K562 (cell line): ENCODE measurements at regions not wholly inside any gene's neighbourhood (a gene's known extent, or its start where the extent isn't known, plus 50 kb on each side); places are given as distances from the start of the nearest gene placed in this dataset.

Experiments used
- ATAC-seq: fragments of 200-7000 bp; cut with Tn5 transposase; 3 replicates; pipeline ENCODE4 v1.9.1; 2020; ENCODE audit warnings: moderate library complexity
- BruUV-seq: library from RNA; stranded (reverse); fragments of 400-500 nt; replicated peaks from 2 replicates; lab custom pipeline; 2021; lab: Mats Ljungman, UMichigan
- CTCF ChIA-PET: fragments of 300-600 bp; formaldehyde crosslinking; extraction: SDS; loops from one replicate; lab custom pipeline; 2021; ENCODE audit warnings: low intra/inter-chr PET ratio; lab: Yijun Ruan, JAX
- POLR2A ChIA-PET: fragments of 300-600, 350-650 bp; sonication (Branson Sonifier 250); formaldehyde crosslinking; extraction: SDS; loops from one replicate; lab custom pipeline; 2021; ENCODE audit warnings: antibody characterized with exemption, inconsistent platforms; lab: Yijun Ruan, JAX
- DNase-seq, 4 experiments: peaks; one replicate each; pipeline versions ENCODE4 v3.0.0 to v3.0.0-alpha.2; 2011 to 2018; ENCODE audit warnings: low spot score in 3 of 4, mixed read lengths in 3 of 4; ENCODE audit errors: extremely low read depth in 1 of 4
- FAIRE-seq: peaks from 2 replicates; lab custom pipeline; 2011; peaks lifted over from hg19 to GRCh38; lab: Jason Lieb, UNC
- H2AFZ ChIP-seq: 2 replicates; pipeline ENCODE4 v1.6.0; 2011; ENCODE audit warnings: low read depth, low read length, control low read depth, inconsistent platforms
- H3K27ac ChIP-seq: fragments of 200-600 bp; 3 replicates; pipeline ENCODE4 v1.8.0; 2011; ENCODE audit warnings: low read depth, mild to moderate bottlenecking, control low read depth, inconsistent platforms, low read length, moderate library complexity, mixed read lengths; ENCODE audit errors: extremely low read depth
- H3K27me3 ChIP-seq, 2 experiments: fragments of 300-600 bp in 1 of 2; 2 replicates in 1 of 2; 3 replicates in 1 of 2; pipeline versions ENCODE4 v1.6.0 to v1.8.0; 2011; ENCODE audit warnings: inconsistent platforms in 2 of 2, low read length in 2 of 2, mild to moderate bottlenecking in 1 of 2, mixed read lengths in 1 of 2, moderate library complexity in 1 of 2; ENCODE audit not compliant: control insufficient read depth in 2 of 2, insufficient read depth in 2 of 2
- H3K36me3 ChIP-seq: fragments of 300-600 bp; 3 replicates; pipeline ENCODE4 v1.8.0; 2011; ENCODE audit warnings: mild to moderate bottlenecking, low read length, inconsistent platforms; ENCODE audit not compliant: control insufficient read depth, insufficient read depth
- H3K4me1 ChIP-seq, 2 experiments: fragments of 200-600 bp in 1 of 2; replicated peaks in 1 of 2; 2 replicates in 1 of 2; 3 replicates in 1 of 2; pipeline versions ENCODE4 v1.5.1 to v1.8.0; 2011; ENCODE audit warnings: inconsistent platforms in 2 of 2, low read length in 2 of 2, mild to moderate bottlenecking in 1 of 2, mixed read lengths in 1 of 2, moderate library complexity in 1 of 2; ENCODE audit not compliant: control insufficient read depth in 2 of 2, insufficient read depth in 2 of 2
- H3K4me2 ChIP-seq: 2 replicates; pipeline ENCODE4 v1.6.1; 2011; ENCODE audit warnings: low read length, control low read depth, inconsistent platforms, mixed read lengths; ENCODE audit not compliant: insufficient read depth
- H3K4me3 ChIP-seq: fragments of 200-600 bp; sonication (generic), shearing (Covaris generic); 2 replicates; pipeline ENCODE4 v1.5.1; 2016; ENCODE audit warnings: control low read depth, inconsistent platforms
- H3K79me2 ChIP-seq: fragments of 200-600 bp; 3 replicates; pipeline ENCODE4 v1.8.0; 2011; ENCODE audit warnings: low read length, inconsistent platforms; ENCODE audit not compliant: control insufficient read depth, insufficient read depth
- H3K9ac ChIP-seq, 2 experiments: 2 replicates each; pipeline versions ENCODE4 v1.6.0 to v1.6.1; 2011; ENCODE audit warnings: low read depth in 2 of 2, low read length in 2 of 2, control low read depth in 1 of 2, inconsistent platforms in 1 of 2, mild to moderate bottlenecking in 1 of 2, mixed read lengths in 1 of 2; ENCODE audit not compliant: insufficient read depth in 1 of 2
- H3K9me1 ChIP-seq: one replicate; pipeline ENCODE4 v1.6.0; 2011; ENCODE audit warnings: inconsistent platforms, mild to moderate bottlenecking, low read length, moderate library complexity; ENCODE audit not compliant: control insufficient read depth, insufficient read depth
- H3K9me3 ChIP-seq: replicated peaks from 2 replicates; pipeline ENCODE4 v1.5.1; 2011; ENCODE audit warnings: low read depth, low read length, inconsistent platforms; ENCODE audit not compliant: control insufficient read depth, insufficient read depth
- H4K20me1 ChIP-seq: replicated peaks from 2 replicates; pipeline ENCODE4 v1.6.1; 2011; ENCODE audit warnings: low read length, inconsistent platforms, mixed read lengths; ENCODE audit not compliant: control insufficient read depth, insufficient read depth
- ARID1B ChIP-seq: fragments of 450-650 bp; IDR thresholded peaks from 2 replicates; pipeline ENCODE4 v1.6.1; 2016; ENCODE audit warnings: antibody characterized with exemption, mild to moderate bottlenecking, inconsistent platforms
- HIVEP1 ChIP-seq: fragments of 250-450 bp; sonication (Bioruptor Pico); IDR thresholded peaks from 2 replicates; pipeline ENCODE4 v1.4.0; 2020; ENCODE audit warnings: mild to moderate bottlenecking
- KLF6 ChIP-seq: fragments of 250-450 bp; sonication (Bioruptor Pico); IDR thresholded peaks from 2 replicates; pipeline ENCODE4 v1.4.0; 2020; ENCODE audit warnings: mild to moderate bottlenecking, moderate library complexity, borderline replicate concordance
- LCOR ChIP-seq: sonication (generic); formaldehyde crosslinking; IDR thresholded peaks from 2 replicates; pipeline ENCODE4 v1.8.0; 2022; ENCODE audit warnings: mild to moderate bottlenecking, missing genetic modification reagents
- NR2C2 ChIP-seq, 2 experiments: fragments of 200-800 bp in 1 of 2; sonication (Bioruptor generic) in 1 of 2; sonication (generic) in 1 of 2; formaldehyde crosslinking in 1 of 2; IDR thresholded peaks; 2 replicates each; pipeline versions ENCODE4 v1.6.1 to v1.8.0; 2016 to 2022; ENCODE audit warnings: mild to moderate bottlenecking in 1 of 2, missing compliant biosample characterization in 1 of 2, missing genetic modification characterization in 1 of 2, missing genetic modification reagents in 1 of 2
- TGIF2 ChIP-seq: sonication (generic); formaldehyde crosslinking; IDR thresholded peaks from 2 replicates; pipeline ENCODE4 v1.8.1; 2022; ENCODE audit warnings: mild to moderate bottlenecking, missing genetic modification reagents, moderate library complexity
- ZNF263 ChIP-seq: sonication (generic); formaldehyde crosslinking; IDR thresholded peaks from 2 replicates; pipeline ENCODE4 v1.8.0; 2022; ENCODE audit warnings: mild to moderate bottlenecking, missing genetic modification reagents, borderline replicate concordance
- WGBS: fragments of 100-300 bp; shearing (Covaris generic); methylation state at CpG from one replicate; pipeline ENCODE4 v1.1.6; 2016; ENCODE audit warnings: low coverage, mixed read lengths; ENCODE audit not compliant: insufficient coverage; ENCODE audit errors: missing lambda C conversion rate; 5-methylcytosine and 5-hydroxymethylcytosine counted together
- in situ Hi-C: fragments of 300-500 bp; cut with MboI; formaldehyde crosslinking; loops from 4 replicates; pipeline ENCODE4 v1.15.0; 2018; ENCODE audit warnings: inconsistent platforms, mixed read lengths
- intact Hi-C: fragments of 100-400 bp; cut with micrococcal nuclease; formaldehyde crosslinking; loops from 2 replicates; pipeline ENCODE4 v1.14.2; 2022
- TF ChIP-seq, protein P1 (sequence below): fragments of 250-450 bp; sonication (Bioruptor Pico); IDR thresholded peaks from 2 replicates; pipeline ENCODE4 v1.5.0; 2020; ENCODE audit warnings: mild to moderate bottlenecking, borderline replicate concordance

- no peak for TF ChIP-seq KLF6 (CRISPR knock-in tag)
- TF ChIP-seq HIVEP1 (CRISPR knock-in tag) = no peak
- TF ChIP-seq ZNF263 (CRISPR knock-in tag) = no peak
Observed at GRCh38 chr6:92577077-92577719, 842.2 kb downstream of the EPHA7 start (continued).

GRCh38 chr6:92568541-92568940 lies 850.8 kb downstream of the EPHA7 start:
- no TSS peak for BruUV-seq
- Histone ChIP-seq H3K27me3 (no peaks in the 10 kb centered on the region), H3K4me2 (no peak overlapping the region), H3K27ac (no peak overlapping the region), H3K4me3 (no peak overlapping the region), H3K79me2 (no peaks in the 10 kb centered on the region), H3K4me1 (no peaks in the 10 kb centered on the region), H2AFZ (no peak overlapping the region), H4K20me1 (no peaks in the 10 kb centered on the region), H3K9me1 (no peaks in the 10 kb centered on the region), H3K36me3 (no peaks in the 10 kb centered on the region), H3K9me3 (no peaks in the 10 kb centered on the region; the same call in 1 of the 2 replicates)
- no peak for ATAC-seq
- 0% methylated on average over 1 of the region's 1 CpG for WGBS
- ChIA-PET CTCF (no interaction called here), POLR2A (no interaction called here)
- in situ Hi-C loops (no loop called here), intact Hi-C loops (no loop called here)
- FAIRE-seq = no peak
- no peak for DNase-seq
- TF ChIP-seq TGIF2 (CRISPR knock-in tag) (no peak), NR2C2 (CRISPR knock-in tag; IDR thresholded peaks at IDR 0.05) (no peak), NR2C2 (tag; IDR thresholded peaks at IDR 0.05) (no peak), ARID1B (no peak), LCOR (CRISPR knock-in tag) (no peak)
- TF ChIP-seq, protein P1, sequence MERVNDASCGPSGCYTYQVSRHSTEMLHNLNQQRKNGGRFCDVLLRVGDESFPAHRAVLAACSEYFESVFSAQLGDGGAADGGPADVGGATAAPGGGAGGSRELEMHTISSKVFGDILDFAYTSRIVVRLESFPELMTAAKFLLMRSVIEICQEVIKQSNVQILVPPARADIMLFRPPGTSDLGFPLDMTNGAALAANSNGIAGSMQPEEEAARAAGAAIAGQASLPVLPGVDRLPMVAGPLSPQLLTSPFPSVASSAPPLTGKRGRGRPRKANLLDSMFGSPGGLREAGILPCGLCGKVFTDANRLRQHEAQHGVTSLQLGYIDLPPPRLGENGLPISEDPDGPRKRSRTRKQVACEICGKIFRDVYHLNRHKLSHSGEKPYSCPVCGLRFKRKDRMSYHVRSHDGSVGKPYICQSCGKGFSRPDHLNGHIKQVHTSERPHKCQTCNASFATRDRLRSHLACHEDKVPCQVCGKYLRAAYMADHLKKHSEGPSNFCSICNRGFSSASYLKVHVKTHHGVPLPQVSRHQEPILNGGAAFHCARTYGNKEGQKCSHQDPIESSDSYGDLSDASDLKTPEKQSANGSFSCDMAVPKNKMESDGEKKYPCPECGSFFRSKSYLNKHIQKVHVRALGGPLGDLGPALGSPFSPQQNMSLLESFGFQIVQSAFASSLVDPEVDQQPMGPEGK (CRISPR knock-in tag) = no peak
- TF ChIP-seq, all 486 proteins: peak for 0
- H3K9ac ChIP-seq = no peak overlapping the region
